ENCODE measurements at regions not wholly inside any gene's neighbourhood (a gene's known extent, or its start where the extent isn't known, plus 50 kb on each side); places are given as distances from the start of the nearest gene placed in this dataset.
"Not testable (repeated sequence)": the region's sequence is repeated elsewhere in the genome, so short reads cannot be mapped to it uniquely, and the experiment has no call there.

DNA sequence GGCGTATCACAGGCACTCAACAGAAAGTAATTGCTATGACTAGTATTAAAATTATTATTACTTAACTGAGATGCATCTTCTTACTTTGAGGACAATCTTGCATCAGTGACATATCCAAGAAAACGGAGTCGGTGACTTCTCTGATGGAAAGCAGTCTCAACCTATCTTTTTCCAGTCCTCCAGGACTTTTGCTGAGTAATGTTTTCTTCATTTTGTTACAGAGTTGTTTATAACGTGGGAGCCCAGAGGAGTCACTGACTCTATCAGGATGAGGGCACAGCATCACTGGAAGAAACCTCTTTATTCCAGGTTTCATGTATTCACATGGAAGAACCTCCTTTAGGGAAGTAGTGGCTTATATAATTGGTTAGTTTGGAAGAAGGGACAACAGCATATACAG is 51.5 kb upstream of the MELK start:
- no peak for DNase-seq

- no peak for DNase-seq
Observed at GRCh38 chr9:36517131-36517530, 55.6 kb upstream of the MELK start.

GRCh38 chr9:36504156-36504555 is 68.5 kb upstream of the MELK start:
- no peak for DNase-seq

GRCh38 chr9:36503172-36504088 is 69.3 kb upstream of the MELK start:
- no peak for DNase-seq

GRCh38 chr9:36501727-36502126 is 71.0 kb upstream of the MELK start:
- DNase-seq = no peak

- not testable (repeated sequence) for DNase-seq
Observed at GRCh38 chr9:36500931-36501330, 71.8 kb upstream of the MELK start.

DNA sequence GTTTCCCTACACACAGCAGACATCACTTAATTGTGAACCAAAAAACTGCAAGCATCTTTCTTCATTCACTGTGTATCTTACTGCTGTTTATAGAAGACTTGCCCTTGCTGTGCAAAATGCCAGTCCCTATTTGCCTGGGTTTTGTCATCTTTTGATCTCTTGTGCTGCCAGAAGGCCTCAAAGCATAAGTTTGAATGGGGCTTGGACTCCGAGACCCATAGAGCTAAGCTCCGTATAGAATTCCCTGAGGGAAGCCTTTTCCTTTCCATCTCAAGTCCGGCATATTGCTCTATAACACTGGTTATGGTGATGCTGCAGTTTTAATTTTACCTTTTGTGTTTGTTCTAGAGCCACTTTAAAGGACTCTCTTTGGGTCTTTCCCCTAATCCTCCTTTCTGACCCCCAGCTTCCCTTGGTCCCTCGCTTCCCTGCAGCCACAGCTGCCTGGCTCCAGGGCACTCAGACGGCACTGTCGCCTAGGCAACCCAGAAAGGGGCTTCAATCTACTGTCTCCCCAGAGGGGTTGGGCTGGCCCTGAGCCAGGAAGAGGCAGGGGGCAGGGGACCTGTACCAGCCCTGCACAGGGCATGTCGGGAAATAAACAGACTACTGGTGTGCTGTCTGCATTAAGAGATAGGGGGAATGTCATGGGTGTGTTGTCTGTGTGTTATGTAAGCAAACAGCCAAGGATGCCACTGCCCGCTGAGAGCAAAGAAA is 73.4 kb upstream of the MELK start:
- no peak for DNase-seq

- not testable (repeated sequence) for DNase-seq
Observed at GRCh38 chr9:36493564-36493963, 79.1 kb upstream of the MELK start.

DNA sequence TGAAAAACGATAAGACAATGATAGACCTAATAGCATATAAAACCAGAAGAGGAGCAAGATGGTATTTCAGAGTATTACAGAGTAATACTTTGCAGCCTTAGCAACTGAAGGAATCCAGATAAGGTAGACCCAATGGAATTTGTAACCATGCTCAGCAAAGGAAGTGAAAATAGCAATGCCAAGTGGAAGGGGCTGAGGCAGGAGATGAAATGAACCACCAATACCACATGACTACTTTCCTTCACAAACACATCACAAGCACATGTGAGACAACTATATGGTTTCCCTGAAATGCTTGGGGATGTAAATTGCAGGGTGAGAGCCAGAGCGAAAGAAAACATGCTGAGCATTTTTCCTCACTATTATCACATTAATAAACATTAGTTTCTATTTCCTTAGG is 79.8 kb upstream of the MELK start:
- no peak for DNase-seq

- no peak for DNase-seq
Observed at GRCh38 chr9:36489453-36489852, 83.2 kb upstream of the MELK start.

GRCh38 chr9:36488389-36488756 is 84.3 kb upstream of the MELK start:
- no peak for DNase-seq

DNA sequence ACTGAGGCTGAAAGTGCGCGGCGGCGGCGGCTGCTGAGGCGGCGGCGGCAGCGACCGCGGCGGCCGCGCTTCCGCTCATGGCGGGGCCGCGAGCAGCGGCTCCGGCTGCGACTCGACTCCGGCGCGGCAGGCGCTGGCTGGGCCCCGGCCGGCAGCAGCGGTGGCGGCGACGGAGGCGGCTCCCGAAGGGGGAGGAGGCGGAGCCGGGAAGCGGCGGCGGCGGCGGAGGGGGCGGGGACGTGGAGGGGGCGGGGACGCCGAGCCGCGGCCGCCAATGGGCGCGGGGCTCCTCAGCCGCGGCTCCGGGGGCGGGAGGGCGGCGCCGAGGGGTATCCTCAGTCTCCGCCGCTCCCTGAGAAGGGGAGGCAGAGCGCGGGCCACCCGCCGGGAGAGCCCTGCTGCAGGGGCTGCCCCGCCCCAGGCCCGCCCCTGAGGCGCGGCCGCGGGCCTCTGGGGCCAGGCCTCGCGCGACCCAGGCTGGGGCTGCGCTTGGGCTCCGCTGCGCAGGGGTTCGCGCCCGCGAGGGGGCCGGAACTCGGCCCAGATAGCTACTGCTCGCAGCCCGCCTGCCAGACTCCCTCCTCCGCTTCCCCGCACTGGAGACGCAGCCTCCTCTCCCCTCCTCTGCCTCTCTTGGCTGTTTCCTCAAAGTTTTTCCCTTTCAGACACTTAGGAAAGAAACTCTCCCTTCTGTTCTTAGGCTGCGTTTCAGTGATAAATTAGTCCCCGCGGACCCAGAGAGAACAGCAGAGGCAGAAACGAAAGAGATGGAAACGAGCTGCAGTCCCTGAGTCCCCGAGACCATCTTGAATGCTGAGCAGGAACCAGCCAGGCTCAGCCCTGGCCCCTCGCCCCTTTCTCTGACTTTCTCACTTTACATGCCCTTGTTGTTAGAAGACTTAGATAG is 85.0 kb upstream of the MELK start:
- peak; percentile 94 for DNase-seq

- DNase-seq = no peak
Observed at GRCh38 chr9:36486933-36487481, 85.7 kb upstream of the MELK start.

GRCh38 chr9:36486329-36486932 is 86.3 kb upstream of the MELK start:
- DNase-seq = no peak

GRCh38 chr9:36485647-36486328 is 85.7 kb upstream of the RNF38 start:
- no peak for DNase-seq

- no peak for DNase-seq
Observed at GRCh38 chr9:36484124-36484523, 84.1 kb upstream of the RNF38 start.

GRCh38 chr9:36479101-36479500 is 79.0 kb upstream of the RNF38 start:
- no peak for DNase-seq

GRCh38 chr9:36471359-36471758 is 71.3 kb upstream of the RNF38 start:
- no peak for DNase-seq

- DNase-seq = peak; percentile 23
Observed at GRCh38 chr9:36470643-36471290, 70.7 kb upstream of the RNF38 start.

GRCh38 chr9:36463467-36463866 is 63.4 kb upstream of the RNF38 start:
- DNase-seq = no peak

- DNase-seq = no peak
Observed at GRCh38 chr9:36462245-36462644, 62.2 kb upstream of the RNF38 start.

Measured in fibroblast of upper back skin (primary cell).